Tibial nerve (tissue), 4 donors: ENCODE measurements at regions not wholly inside any gene's neighbourhood (a gene's known extent, or its start where the extent isn't known, plus 50 kb on each side); places are given as distances from the start of the nearest gene placed in this dataset.

ENCODE experiments used
- DNase-seq, 2 donors: peaks; one replicate each; pipeline ENCODE4 v3.0.0-alpha.2; 2019; ENCODE audit warnings: low spot score in 2 of 2
- H3K27ac ChIP-seq, 4 donors: fragments of 200-600 bp; sonication (generic) in 3 of 4; one replicate each; pipeline ENCODE4 v1.5.1; 2017 to 2019; ENCODE audit warnings: mild to moderate bottlenecking in 1 of 4
- H3K27me3 ChIP-seq, 2 donors: fragments of 200-600 bp; sonication (generic) in 1 of 2; one replicate each; pipeline versions ENCODE4 v1.5.1 to v1.6.0; 2017 to 2019
- H3K36me3 ChIP-seq, 3 donors: fragments of 200-600 bp; sonication (generic); one replicate each; pipeline ENCODE4 v1.5.1; 2018 to 2019
- H3K4me1 ChIP-seq, 4 donors: fragments of 200-600 bp; sonication (generic) in 3 of 4; one replicate each; pipeline ENCODE4 v1.5.1; 2017 to 2019
- H3K4me3 ChIP-seq, 4 donors: fragments of 200-600 bp; sonication (generic) in 3 of 4; one replicate each; pipeline ENCODE4 v1.5.1; 2017 to 2019; ENCODE audit warnings: mild to moderate bottlenecking in 1 of 4, moderate library complexity in 1 of 4
- H3K9me3 ChIP-seq, 4 donors: fragments of 200-600 bp; sonication (generic) in 3 of 4; one replicate each; pipeline ENCODE4 v1.5.1; 2017 to 2019
- CTCF ChIP-seq, 5 experiments: fragments of 200-600 bp in 3 of 5; fragments of 450-650 bp in 2 of 5; sonication (generic) in 3 of 5; IDR thresholded peaks; one replicate each; pipeline ENCODE4 v1.5.1; 2016 to 2019; ENCODE audit warnings: antibody characterized with exemption in 5 of 5, mild to moderate bottlenecking in 3 of 5, moderate library complexity in 2 of 5
- EP300 ChIP-seq, 2 donors: sonication (generic); formaldehyde crosslinking; IDR thresholded peaks; one replicate each; pipeline ENCODE4 v1.6.1; 2017; ENCODE audit warnings: antibody characterized with exemption in 2 of 2, mild to moderate bottlenecking in 1 of 2
- POLR2A ChIP-seq, 2 donors: fragments of 450-650 bp; IDR thresholded peaks; one replicate each; pipeline ENCODE4 v1.6.1; 2017; ENCODE audit warnings: antibody characterized with exemption in 2 of 2, mild to moderate bottlenecking in 2 of 2, moderate library complexity in 2 of 2
- WGBS, 2 donors: methylation state at CpG; one replicate each; pipeline ENCODE4 v1.1.5; 2018; 5-methylcytosine and 5-hydroxymethylcytosine counted together

- no peaks in the 10 kb centered on the region for H3K9me3 ChIP-seq
- no peaks in the 10 kb centered on the region for H3K36me3 ChIP-seq
- H3K27ac ChIP-seq = peak overlapping the region; percentile 64 to 89 (median 82)
- H3K27me3 ChIP-seq = no peaks in the 10 kb centered on the region
- peaks cover 0 to 55% (median 34%) of the 10 kb centered on the region in 4 donors for H3K4me1 ChIP-seq
- DNase-seq = peak; percentile 84 to 88
- H3K4me3 ChIP-seq = peak overlapping the region in 2 of 4 donors; percentile 9 to 33
- TF ChIP-seq CTCF (IDR thresholded peaks at IDR 0.05) (no peak), POLR2A (IDR thresholded peaks at IDR 0.05) (peak in 1 of 2 donors; percentile 23), EP300 (IDR thresholded peaks at IDR 0.05) (peak in 1 of 2 donors; percentile 83)
- WGBS, 2 donors = 22 to 26% methylated on average over 12 to 13 of the region's 13 CpGs
Measured at GRCh38 chr4:140238351-140239056, 84.5 kb upstream of the MAML3 start.

- Histone ChIP-seq H3K27me3 (no peaks in the 10 kb centered on the region), H3K9me3 (no peaks in the 10 kb centered on the region), H3K4me3 (peak overlapping the region in 3 of 4 donors; percentile 4 to 33 (median 9)), H3K27ac (peak overlapping the region; percentile 64 to 89 (median 82)), H3K4me1 (peaks cover 0 to 48% (median 27%) of the 10 kb centered on the region in 4 donors), H3K36me3 (no peaks in the 10 kb centered on the region)
- no peak for TF ChIP-seq POLR2A (IDR thresholded peaks at IDR 0.05)
- peak in 1 of 2 donors; percentile 83 for TF ChIP-seq EP300 (IDR thresholded peaks at IDR 0.05)
- no peak for TF ChIP-seq CTCF (IDR thresholded peaks at IDR 0.05)
- DNase-seq = peak; percentile 64 to 70
- WGBS, 2 donors = 5 to 8% methylated on average over 14 to 16 of the region's 16 CpGs
Measured at GRCh38 chr4:140237616-140238350, 83.8 kb upstream of the MAML3 start.

GRCh38 chr4:140236654-140237169, 82.7 kb upstream of the MAML3 start:
- Histone ChIP-seq H3K4me3 (no peak overlapping the region), H3K36me3 (no peaks in the 10 kb centered on the region), H3K27ac (peak overlapping the region; percentile 64 to 89 (median 82)), H3K9me3 (no peaks in the 10 kb centered on the region), H3K4me1 (peaks cover 0 to 40% (median 20%) of the 10 kb centered on the region in 4 donors), H3K27me3 (no peaks in the 10 kb centered on the region)
- no peak for DNase-seq
- 59 to 69% methylated on average over 9 of the region's 9 CpGs for WGBS, 2 donors
- TF ChIP-seq EP300 (IDR thresholded peaks at IDR 0.05) = no peak
- TF ChIP-seq CTCF (IDR thresholded peaks at IDR 0.05) = no peak
- TF ChIP-seq POLR2A (IDR thresholded peaks at IDR 0.05) = no peak

GRCh38 chr4:140234697-140235060, 80.7 kb upstream of the MAML3 start:
- H3K27ac ChIP-seq = no peak overlapping the region
- no peaks in the 10 kb centered on the region for H3K27me3 ChIP-seq
- no peak for DNase-seq
- H3K9me3 ChIP-seq = no peaks in the 10 kb centered on the region
- H3K4me1 ChIP-seq = peaks cover 0 to 40% (median 20%) of the 10 kb centered on the region in 4 donors
- no peaks in the 10 kb centered on the region for H3K36me3 ChIP-seq
- WGBS, 2 donors = 85 to 91% methylated on average over 3 of the region's 3 CpGs
- no peak overlapping the region for H3K4me3 ChIP-seq
- no peak for TF ChIP-seq CTCF (IDR thresholded peaks at IDR 0.05)
- TF ChIP-seq EP300 (IDR thresholded peaks at IDR 0.05) = no peak
